ENCODE measurements at regions not wholly inside any gene's neighbourhood (a gene's known extent, or its start where the extent isn't known, plus 50 kb on each side); places are given as distances from the start of the nearest gene placed in this dataset.
"Not testable (repeated sequence)": the region's sequence is repeated elsewhere in the genome, so short reads cannot be mapped to it uniquely, and the experiment has no call there.

- FAIRE-seq (no peak), DNase-seq (ENCODE audit: low spot score in 2 of 2) (no peak)
Measured at GRCh38 chr2:207216457-207216856, 50.7 kb upstream of the KLF7 start.

GRCh38 chr2:207217442-207217841, 51.7 kb upstream of the KLF7 start:
- DNase-seq (ENCODE audit: low spot score in 2 of 2): no peak
- no peak for FAIRE-seq

GRCh38 chr2:207219081-207219630, 53.4 kb upstream of the KLF7 start:
- DNase-seq (ENCODE audit: low spot score in 2 of 2) (no peak), FAIRE-seq (no peak)

- FAIRE-seq (no peak), DNase-seq (ENCODE audit: low spot score in 2 of 2) (no peak)
Measured at GRCh38 chr2:207219676-207220501, 54.1 kb upstream of the KLF7 start.

GRCh38 chr2:207221731-207222130, 56.0 kb upstream of the KLF7 start:
- no peak for DNase-seq (ENCODE audit: low spot score in 2 of 2)
- FAIRE-seq: no peak

- DNase-seq (ENCODE audit: low spot score in 2 of 2) (no peak), FAIRE-seq (no peak)
Measured at GRCh38 chr2:207223051-207223450, 57.3 kb upstream of the KLF7 start.

- DNase-seq (ENCODE audit: low spot score in 2 of 2) (no peak), FAIRE-seq (no peak)
Measured at GRCh38 chr2:207224381-207224780, 58.6 kb upstream of the KLF7 start.

GRCh38 chr2:207224791-207225482, 59.2 kb upstream of the KLF7 start:
- DNase-seq (ENCODE audit: low spot score in 2 of 2) (no peak), FAIRE-seq (no peak)

- DNase-seq (ENCODE audit: low spot score in 2 of 2): no peak
- no peak for FAIRE-seq
Measured at GRCh38 chr2:207225773-207226172, 60.0 kb upstream of the KLF7 start.

- no peak for DNase-seq (ENCODE audit: low spot score in 2 of 2)
- FAIRE-seq: no peak
Measured at GRCh38 chr2:207226243-207226642, 60.5 kb upstream of the KLF7 start.

GRCh38 chr2:207226671-207227061, 60.9 kb upstream of the KLF7 start:
- DNase-seq (ENCODE audit: low spot score in 2 of 2) (no peak), FAIRE-seq (no peak)

- DNase-seq (ENCODE audit: low spot score in 2 of 2): peak; percentile 11 to 37
- FAIRE-seq: no peak
Measured at GRCh38 chr2:207227062-207227748, 61.5 kb upstream of the KLF7 start.

GRCh38 chr2:207227749-207228145, 62.0 kb upstream of the KLF7 start:
- FAIRE-seq (no peak), DNase-seq (ENCODE audit: low spot score in 2 of 2) (no peak)

- no peak for FAIRE-seq
- no peak for DNase-seq (ENCODE audit: low spot score in 2 of 2)
Measured at GRCh38 chr2:207228402-207228801, 62.7 kb upstream of the KLF7 start.

GRCh38 chr2:207229161-207229560, 63.4 kb upstream of the KLF7 start:
- no peak for DNase-seq (ENCODE audit: low spot score in 2 of 2)
- FAIRE-seq: no peak

- FAIRE-seq (no peak), DNase-seq (ENCODE audit: low spot score in 2 of 2) (no peak)
Measured at GRCh38 chr2:207230261-207231105, 64.7 kb upstream of the KLF7 start.

GRCh38 chr2:207231106-207231865, 65.5 kb upstream of the KLF7 start:
- no peak for FAIRE-seq
- no peak for DNase-seq (ENCODE audit: low spot score in 2 of 2)

GRCh38 chr2:207231967-207232366, 66.2 kb upstream of the KLF7 start:
- DNase-seq (ENCODE audit: low spot score in 2 of 2) (no peak), FAIRE-seq (no peak)

GRCh38 chr2:207233141-207233540, 67.4 kb upstream of the KLF7 start:
- FAIRE-seq: not testable (repeated sequence)

More at GRCh38 chr2:207233141-207233540, 67.4 kb upstream of the KLF7 start:
- not testable (repeated sequence) for DNase-seq (ENCODE audit: low spot score in 2 of 2)
